IMR-90 (cell line): ENCODE measurements at regions not wholly inside any gene's neighbourhood (a gene's known extent, or its start where the extent isn't known, plus 50 kb on each side); places are given as distances from the start of the nearest gene placed in this dataset.
A peak's percentile ranks its signal among the peaks of the same experiment; 100 is the strongest.

ENCODE experiments used
- ATAC-seq: fragments of 200-7000 bp; cut with Tn5 transposase; 2 replicates; pipeline ENCODE4 v1.9.1; 2020; ENCODE audit warnings: low read depth, mild to moderate bottlenecking, moderate library complexity
- BruUV-seq: library from RNA; stranded (reverse); fragments of 400-500 nt; replicated peaks from 2 replicates; lab custom pipeline; 2021; lab: Mats Ljungman, UMichigan
- CTCF ChIA-PET: fragments of 300-600 bp; formaldehyde crosslinking; extraction: SDS; loops from one replicate; lab custom pipeline; 2021; ENCODE audit warnings: antibody characterized with exemption; lab: Yijun Ruan, JAX
- POLR2A ChIA-PET: fragments of 300-600 bp; sonication (Branson Sonifier 250); formaldehyde crosslinking; loops from one replicate; lab custom pipeline; 2022; ENCODE audit warnings: antibody characterized with exemption; ENCODE audit not compliant: unreplicated experiment; lab: Charles Lee
- DNase-seq: peaks from one replicate; pipeline ENCODE4 v3.0.0; 2013
- H2AFZ ChIP-seq: replicated peaks from 2 replicates; pipeline ENCODE3; 2013; ENCODE audit warnings: low read length, mild to moderate bottlenecking; ENCODE audit not compliant: poor library complexity
- H2AK5ac ChIP-seq: 2 replicates; pipeline ENCODE4 v1.6.1; 2013; ENCODE audit warnings: low read depth, low read length, inconsistent platforms
- H2AK9ac ChIP-seq: replicated peaks from 2 replicates; pipeline ENCODE3; 2013; ENCODE audit warnings: mild to moderate bottlenecking, low read depth, low read length, moderate library complexity; ENCODE audit not compliant: poor library complexity
- H2BK120ac ChIP-seq: 2 replicates; pipeline ENCODE4 v1.6.1; 2013; ENCODE audit warnings: low read depth, low read length, inconsistent platforms
- H2BK15ac ChIP-seq: 3 replicates; pipeline ENCODE4 v1.6.1; 2013; ENCODE audit warnings: low read depth, low read length, inconsistent platforms
- H2BK20ac ChIP-seq: 2 replicates; pipeline ENCODE4 v1.6.1; 2013; ENCODE audit warnings: low read depth, mild to moderate bottlenecking, inconsistent platforms, low read length, moderate library complexity
- H2BK5ac ChIP-seq: 2 replicates; pipeline ENCODE4 v1.6.1; 2013; ENCODE audit warnings: mild to moderate bottlenecking, low read depth, low read length, inconsistent platforms; ENCODE audit not compliant: poor library complexity, severe bottlenecking
- H3K14ac ChIP-seq: replicated peaks from 2 replicates; pipeline ENCODE4 v1.6.1; 2013; ENCODE audit warnings: low read depth, low read length, inconsistent platforms
- H3K18ac ChIP-seq: 2 replicates; pipeline ENCODE4 v1.6.1; 2013; ENCODE audit warnings: low read depth, low read length, control low read depth
- H3K23ac ChIP-seq: 2 replicates; pipeline ENCODE4 v1.6.1; 2013; ENCODE audit warnings: low read depth, low read length, inconsistent platforms
- H3K27ac ChIP-seq: 2 replicates; pipeline ENCODE4 v1.5.1; 2013; ENCODE audit warnings: mild to moderate bottlenecking, control low read depth, low read length; ENCODE audit not compliant: insufficient read depth
- H3K27me3 ChIP-seq: 2 replicates; pipeline ENCODE4 v1.6.1; 2013; ENCODE audit warnings: low read length; ENCODE audit not compliant: control insufficient read depth, insufficient read depth
- H3K36me3 ChIP-seq: 2 replicates; pipeline ENCODE4 v1.6.1; 2013; ENCODE audit warnings: low read length, mixed read lengths; ENCODE audit not compliant: control insufficient read depth, insufficient read depth
- H3K4ac ChIP-seq: 2 replicates; pipeline ENCODE4 v1.6.1; 2013; ENCODE audit warnings: low read depth, low read length, inconsistent platforms
- H3K4me1 ChIP-seq: 2 replicates; pipeline ENCODE4 v1.6.1; 2013; ENCODE audit warnings: low read length, mixed read lengths; ENCODE audit not compliant: control insufficient read depth, insufficient read depth
- H3K4me2 ChIP-seq: 2 replicates; pipeline ENCODE4 v1.6.1; 2013; ENCODE audit warnings: low read depth, mild to moderate bottlenecking, control low read depth, low read length, moderate library complexity
- H3K4me3 ChIP-seq: 2 replicates; pipeline ENCODE4 v1.5.1; 2013; ENCODE audit warnings: low read depth, mild to moderate bottlenecking, control low read depth, low read length, moderate library complexity; ENCODE audit not compliant: insufficient read depth
- H3K56ac ChIP-seq: 2 replicates; pipeline ENCODE4 v1.6.1; 2013; ENCODE audit warnings: low read length, inconsistent platforms; ENCODE audit not compliant: insufficient read depth; ENCODE audit errors: extremely low read depth
- H3K79me1 ChIP-seq, 2 experiments: 2 replicates each; pipeline ENCODE4 v1.6.1; 2013; ENCODE audit warnings: low read length in 2 of 2, inconsistent platforms in 1 of 2, low read depth in 1 of 2
- H3K9ac ChIP-seq: 2 replicates; pipeline ENCODE4 v1.6.1; 2013; ENCODE audit warnings: low read depth, low read length, control low read depth
- H3K9me1 ChIP-seq: 2 replicates; pipeline ENCODE4 v1.6.1; 2013; ENCODE audit warnings: low read length, inconsistent platforms; ENCODE audit not compliant: insufficient read depth
- H3K9me3 ChIP-seq: 2 replicates; pipeline ENCODE4 v1.6.1; 2013; ENCODE audit warnings: low read length; ENCODE audit not compliant: control insufficient read depth, insufficient read depth
- H4K20me1 ChIP-seq: 2 replicates; pipeline ENCODE4 v1.6.1; 2013; ENCODE audit warnings: low read length, inconsistent platforms; ENCODE audit not compliant: insufficient read depth
- H4K5ac ChIP-seq: 2 replicates; pipeline ENCODE4 v1.6.1; 2013; ENCODE audit warnings: mild to moderate bottlenecking, low read depth, low read length, control low read depth
- H4K8ac ChIP-seq, 2 experiments: 2 replicates each; pipeline ENCODE4 v1.6.1; 2013; ENCODE audit warnings: low read depth in 2 of 2, low read length in 2 of 2, control low read depth in 1 of 2, inconsistent platforms in 1 of 2
- H4K91ac ChIP-seq: 2 replicates; pipeline ENCODE4 v1.6.1; 2013; ENCODE audit warnings: low read depth, low read length, inconsistent platforms; ENCODE audit not compliant: insufficient read depth
- MAFK ChIP-seq: IDR thresholded peaks from 2 replicates; pipeline ENCODE4 v1.6.1; 2012; ENCODE audit warnings: low read depth, low read length, improper control_type of control experiment
- POLR2A ChIP-seq: IDR thresholded peaks from 2 replicates; pipeline ENCODE4 v1.6.1; 2012; ENCODE audit warnings: mild to moderate bottlenecking, low read depth, low read length
- WGBS, 2 experiments: methylation state at CpG; one replicate each; pipeline versions ENCODE4 v1.1.5 to v1.1.7; 2013; ENCODE audit warnings: missing lambda C conversion rate in 2 of 2; ENCODE audit not compliant: insufficient read length in 1 of 2; ENCODE audit errors: extremely low coverage in 2 of 2; 5-methylcytosine and 5-hydroxymethylcytosine counted together
- dilution Hi-C: fragments of 300-500 bp; cut with HindIII; formaldehyde crosslinking; loops from one replicate; pipeline ENCODE4 v1.14.3; 2018; ENCODE audit warnings: low sequenced_read_pairs; ENCODE audit not compliant: unreplicated experiment
- in situ Hi-C: fragments of 300-500 bp; cut with MboI; formaldehyde crosslinking; loops from 3 replicates; pipeline ENCODE4 v1.14.3; 2019; ENCODE audit warnings: low sequenced_read_pairs, inconsistent platforms, mixed read lengths
- intact Hi-C: fragments of 100-400 bp; cut with micrococcal nuclease; formaldehyde crosslinking; loops from 2 replicates; pipeline ENCODE4 v1.10.0; 2022
- TF ChIP-seq, protein P1 (sequence below): fragments of 150-350 bp; IDR thresholded peaks from 2 replicates; pipeline ENCODE4 v1.6.1; 2016; ENCODE audit warnings: low read depth, mild to moderate bottlenecking, low read length, moderate library complexity, borderline replicate concordance

- Histone ChIP-seq H3K36me3 (no peaks in the 10 kb centered on the region), H3K4me3 (no peak overlapping the region), H4K91ac (no peak overlapping the region), H3K14ac (no peak overlapping the region), H2BK120ac (no peak overlapping the region), H2BK20ac (no peak overlapping the region), H3K9ac (no peak overlapping the region), H3K27ac (no peak overlapping the region), H2AFZ (no peak overlapping the region), H2AK5ac (no peak overlapping the region), H2BK15ac (0 out of 3 replicates have a peak overlapping the region, but pooled peaks have one; percentile 46), H4K20me1 (no peaks in the 10 kb centered on the region), H3K27me3 (no peaks in the 10 kb centered on the region), H2BK5ac (no peak overlapping the region), H4K8ac (no peak overlapping the region), H3K4ac (no peak overlapping the region), H3K79me1 (no peaks in the 10 kb centered on the region), H3K9me1 (no peaks in the 10 kb centered on the region), H3K9me3 (no peaks in the 10 kb centered on the region), H4K5ac (no peak overlapping the region), H3K56ac (no peak overlapping the region), H3K4me2 (no peak overlapping the region), H2AK9ac (no peak overlapping the region), H3K18ac (no peak overlapping the region), H3K23ac (no peak overlapping the region), H3K4me1 (peaks cover 5% of the 10 kb centered on the region)
- ATAC-seq (no peak), DNase-seq (no peak)
- intact Hi-C loops: no loop called here
- ChIA-PET CTCF (no interaction called here), POLR2A (no interaction called here)
- BruUV-seq: no TSS peak
- in situ Hi-C loops: no loop called here
- TF ChIP-seq MAFK (0 out of 2 replicates have a peak, but pooled peaks have one; percentile 31), POLR2A (no peak)
- TF ChIP-seq, protein P1, sequence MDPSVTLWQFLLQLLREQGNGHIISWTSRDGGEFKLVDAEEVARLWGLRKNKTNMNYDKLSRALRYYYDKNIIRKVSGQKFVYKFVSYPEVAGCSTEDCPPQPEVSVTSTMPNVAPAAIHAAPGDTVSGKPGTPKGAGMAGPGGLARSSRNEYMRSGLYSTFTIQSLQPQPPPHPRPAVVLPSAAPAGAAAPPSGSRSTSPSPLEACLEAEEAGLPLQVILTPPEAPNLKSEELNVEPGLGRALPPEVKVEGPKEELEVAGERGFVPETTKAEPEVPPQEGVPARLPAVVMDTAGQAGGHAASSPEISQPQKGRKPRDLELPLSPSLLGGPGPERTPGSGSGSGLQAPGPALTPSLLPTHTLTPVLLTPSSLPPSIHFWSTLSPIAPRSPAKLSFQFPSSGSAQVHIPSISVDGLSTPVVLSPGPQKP: no peak
- WGBS, 2 experiments: no CpG with 5 or more reads among the region's 2 CpGs
- dilution Hi-C loops: no loop called here
Measured at GRCh38 chr6:113394729-113395128, 462.4 kb upstream of the MARCKS start.
